H1 (cell line): ENCODE measurements at regions not wholly inside any gene's neighbourhood (a gene's known extent, or its start where the extent isn't known, plus 50 kb on each side); places are given as distances from the start of the nearest gene placed in this dataset.

Source experiments
- CTCF ChIA-PET: fragments of 300-600 bp; sonication (Branson Sonifier 250); formaldehyde crosslinking; loops from one replicate; lab custom pipeline; 2021; ENCODE audit not compliant: partially characterized antibody; lab: Charles Lee
- POLR2A ChIA-PET: fragments of 300-600 bp; sonication (Branson Sonifier 250); formaldehyde crosslinking; loops from one replicate; lab custom pipeline; 2021; ENCODE audit warnings: inconsistent platforms; ENCODE audit not compliant: partially characterized antibody; lab: Charles Lee
- DNase-seq, 2 experiments: peaks; one replicate each; pipeline versions ENCODE4 v3.0.0 to v3.0.0-alpha.2; 2010 to 2022; ENCODE audit warnings: low spot score in 2 of 2, low read depth in 1 of 2, mixed read lengths in 1 of 2
- FAIRE-seq: peaks from 2 replicates; lab custom pipeline; 2011; peaks lifted over from hg19 to GRCh38; lab: Jason Lieb, UNC
- H2AFZ ChIP-seq: 2 replicates; pipeline ENCODE4 v1.8.1; 2012; ENCODE audit warnings: low read length, inconsistent platforms
- H2AK5ac ChIP-seq: 2 replicates; pipeline ENCODE4 v1.6.1; 2013; ENCODE audit warnings: low read depth, low read length
- H2BK120ac ChIP-seq: replicated peaks from 2 replicates; pipeline ENCODE3; 2013; ENCODE audit warnings: low read depth, low read length, inconsistent platforms
- H2BK12ac ChIP-seq: 2 replicates; pipeline ENCODE4 v1.6.1; 2013; ENCODE audit warnings: low read depth, low read length
- H2BK15ac ChIP-seq: 2 replicates; pipeline ENCODE4 v1.6.1; 2013; ENCODE audit warnings: low read length
- H2BK20ac ChIP-seq: 2 replicates; pipeline ENCODE4 v1.6.1; 2013; ENCODE audit warnings: low read length
- H2BK5ac ChIP-seq: 2 replicates; pipeline ENCODE4 v1.6.1; 2013; ENCODE audit warnings: low read depth, low read length
- H3K14ac ChIP-seq: 2 replicates; pipeline ENCODE4 v1.6.1; 2013; ENCODE audit warnings: inconsistent platforms; ENCODE audit not compliant: insufficient read length
- H3K18ac ChIP-seq: 2 replicates; pipeline ENCODE4 v1.6.1; 2013; ENCODE audit warnings: low read length; ENCODE audit errors: extremely low read depth
- H3K23ac ChIP-seq: 2 replicates; pipeline ENCODE4 v1.6.1; 2013; ENCODE audit warnings: inconsistent platforms; ENCODE audit not compliant: insufficient read length
- H3K23me2 ChIP-seq: 2 replicates; pipeline ENCODE4 v1.6.1; 2013; ENCODE audit warnings: low read depth, low read length
- H3K27ac ChIP-seq: 2 replicates; pipeline ENCODE4 v1.6.1; 2011; ENCODE audit warnings: low read depth, low read length, inconsistent platforms
- H3K27me3 ChIP-seq, 4 experiments: replicated peaks in 1 of 4; 1 replicate in 1 of 4; 2 replicates in 3 of 4; pipeline versions ENCODE4 v1.6.1 to v1.8.1; 2011 to 2013; ENCODE audit warnings: low read length in 3 of 4, mild to moderate bottlenecking in 3 of 4, inconsistent platforms in 2 of 4, mixed read lengths in 2 of 4, moderate library complexity in 1 of 4; ENCODE audit not compliant: control insufficient read depth in 3 of 4, insufficient read depth in 3 of 4; ENCODE audit errors: extremely low read depth in 1 of 4
- H3K36me3 ChIP-seq, 4 experiments: 2 replicates each; pipeline versions ENCODE4 v1.6.1 to v1.8.1; 2011 to 2013; ENCODE audit warnings: mild to moderate bottlenecking in 4 of 4, low read length in 3 of 4, moderate library complexity in 2 of 4, control low read depth in 1 of 4, inconsistent platforms in 1 of 4; ENCODE audit not compliant: insufficient read depth in 4 of 4, control insufficient read depth in 2 of 4
- H3K4ac ChIP-seq: replicated peaks from 2 replicates; pipeline ENCODE3; 2013; ENCODE audit warnings: low read length, low read depth, mixed read lengths, inconsistent platforms; ENCODE audit not compliant: insufficient read length
- H3K4me1 ChIP-seq, 4 experiments: replicated peaks in 1 of 4; 1 replicate in 1 of 4; 2 replicates in 3 of 4; pipeline versions ENCODE4 v1.6.1 to v1.8.1; 2011 to 2013; ENCODE audit warnings: low read length in 3 of 4, inconsistent platforms in 2 of 4, mixed read lengths in 1 of 4; ENCODE audit not compliant: insufficient read depth in 4 of 4, control insufficient read depth in 3 of 4
- H3K4me2 ChIP-seq, 2 experiments: 2 replicates each; pipeline versions ENCODE4 v1.6.1 to v1.8.1; 2011 to 2013; ENCODE audit warnings: low read depth in 2 of 2, low read length in 2 of 2, control low read depth in 1 of 2, inconsistent platforms in 1 of 2, mild to moderate bottlenecking in 1 of 2; ENCODE audit not compliant: insufficient read depth in 1 of 2
- H3K4me3 ChIP-seq, 4 experiments: fragments of 200-600, 300-600 bp in 1 of 4; sonication (generic), shearing (Covaris generic), sonication (Bioruptor Twin) in 1 of 4; 2 replicates each; pipeline versions ENCODE4 v1.5.1 to v1.8.1; 2011 to 2016; ENCODE audit warnings: low read length in 4 of 4, low read depth in 3 of 4, control low read depth in 2 of 4, inconsistent platforms in 2 of 4, mild to moderate bottlenecking in 2 of 4, mixed read lengths in 1 of 4, moderate library complexity in 1 of 4; ENCODE audit not compliant: insufficient read depth in 2 of 4; ENCODE audit errors: extremely low read depth in 1 of 4
- H3K56ac ChIP-seq: replicated peaks from 2 replicates; pipeline ENCODE3; 2013; ENCODE audit warnings: low read depth, mild to moderate bottlenecking, mixed read lengths, low read length, inconsistent platforms; ENCODE audit not compliant: insufficient read length
- H3K79me1 ChIP-seq: 2 replicates; pipeline ENCODE4 v1.6.1; 2013; ENCODE audit warnings: low read depth, low read length, control low read depth
- H3K79me2 ChIP-seq, 2 experiments: 2 replicates each; pipeline versions ENCODE4 v1.6.1 to v1.8.1; 2012 to 2013; ENCODE audit warnings: low read length in 2 of 2, mild to moderate bottlenecking in 2 of 2, inconsistent platforms in 1 of 2; ENCODE audit not compliant: insufficient read depth in 2 of 2, control insufficient read depth in 1 of 2
- H3K9ac ChIP-seq, 4 experiments: replicated peaks in 1 of 4; 1 replicate in 1 of 4; 2 replicates in 3 of 4; pipeline versions ENCODE4 v1.6.1 to v1.8.1; 2011 to 2013; ENCODE audit warnings: low read depth in 3 of 4, low read length in 3 of 4, control low read depth in 2 of 4, mild to moderate bottlenecking in 2 of 4, moderate library complexity in 2 of 4, inconsistent platforms in 1 of 4; ENCODE audit errors: extremely low read depth in 1 of 4
- H3K9me3 ChIP-seq, 2 experiments: 2 replicates each; pipeline versions ENCODE4 v1.6.1 to v1.8.1; 2012 to 2013; ENCODE audit warnings: mild to moderate bottlenecking in 2 of 2, moderate library complexity in 2 of 2, control low read depth in 1 of 2, inconsistent platforms in 1 of 2, low read depth in 1 of 2, low read length in 1 of 2, mixed read lengths in 1 of 2; ENCODE audit not compliant: insufficient read depth in 2 of 2
- H4K20me1 ChIP-seq, 2 experiments: replicated peaks in 1 of 2; 2 replicates each; pipeline versions ENCODE3 to v1.8.1; 2011 to 2013; ENCODE audit warnings: inconsistent platforms in 2 of 2, low read length in 2 of 2, mild to moderate bottlenecking in 1 of 2; ENCODE audit not compliant: insufficient read depth in 2 of 2, control insufficient read depth in 1 of 2
- H4K5ac ChIP-seq: 2 replicates; pipeline ENCODE4 v1.6.1; 2013; ENCODE audit warnings: low read length, low read depth, mixed read lengths, inconsistent platforms; ENCODE audit not compliant: insufficient read length
- H4K8ac ChIP-seq: 2 replicates; pipeline ENCODE4 v1.8.0; 2013; ENCODE audit warnings: mild to moderate bottlenecking, moderate library complexity, low read length, inconsistent platforms; ENCODE audit not compliant: insufficient read depth; ENCODE audit errors: extremely low read depth
- H4K91ac ChIP-seq: replicated peaks from 2 replicates; pipeline ENCODE3; 2013; ENCODE audit warnings: low read length, mixed read lengths, inconsistent platforms; ENCODE audit not compliant: insufficient read length
- CHD2 ChIP-seq: IDR thresholded peaks from 2 replicates; pipeline ENCODE4 v1.6.1; 2012; ENCODE audit warnings: low read length, improper control_type of control experiment
- CTBP2 ChIP-seq: IDR thresholded peaks from 2 replicates; pipeline ENCODE4 v1.7.0; 2011; ENCODE audit warnings: borderline replicate concordance, mild to moderate bottlenecking, moderate library complexity, mixed read lengths, low read length; ENCODE audit not compliant: insufficient read depth, insufficient read length
- EGR1 ChIP-seq: IDR thresholded peaks from 2 replicates; pipeline ENCODE4 v1.6.1; 2011; ENCODE audit warnings: low read depth, low read length, borderline replicate concordance
- EP300 ChIP-seq, 2 experiments: IDR thresholded peaks; 1 replicate in 1 of 2; 2 replicates in 1 of 2; pipeline ENCODE4 v1.6.1; 2011 to 2012; ENCODE audit warnings: low read depth in 2 of 2, low read length in 2 of 2, mild to moderate bottlenecking in 2 of 2, borderline replicate concordance in 1 of 2, inconsistent platforms in 1 of 2, moderate library complexity in 1 of 2
- HDAC2 ChIP-seq, 2 experiments: fragments of 300-600 bp in 1 of 2; sonication (generic) in 1 of 2; IDR thresholded peaks; 2 replicates each; pipeline ENCODE4 v1.6.1; 2011 to 2012; ENCODE audit warnings: low read depth in 2 of 2, low read length in 2 of 2, mild to moderate bottlenecking in 2 of 2, moderate library complexity in 2 of 2, borderline replicate concordance in 1 of 2, inconsistent platforms in 1 of 2
- HDAC6 ChIP-seq: IDR thresholded peaks from one replicate; pipeline ENCODE4 v1.7.1; 2012; ENCODE audit warnings: low read depth, mild to moderate bottlenecking, inconsistent platforms, low read length, moderate library complexity
- SAP30 ChIP-seq: fragments of 300-600 bp; sonication (generic); IDR thresholded peaks from 2 replicates; pipeline ENCODE4 v1.7.1; 2012; ENCODE audit warnings: low read length, moderate library complexity, mild to moderate bottlenecking, inconsistent platforms; ENCODE audit not compliant: insufficient read depth, insufficient replicate concordance
- SP2 ChIP-seq: IDR thresholded peaks from 2 replicates; pipeline ENCODE4 v1.6.1; 2012; ENCODE audit warnings: mild to moderate bottlenecking, low read length, inconsistent platforms
- SUZ12 ChIP-seq: fragments of 200-600 bp; sonication (generic); IDR thresholded peaks from 2 replicates; pipeline ENCODE4 v1.6.1; 2012; ENCODE audit warnings: mild to moderate bottlenecking, inconsistent platforms, low read length, moderate library complexity, mixed read lengths
- WGBS, 2 experiments: shearing (Covaris generic) in 1 of 2; methylation state at CpG; one replicate each; pipeline versions ENCODE4 v1.1.6 to v1.1.7; 2013 to 2015; ENCODE audit warnings: low lambda C conversion rate in 2 of 2, mixed read lengths in 2 of 2, inconsistent platforms in 1 of 2, low coverage in 1 of 2, missing lambda C conversion rate in 1 of 2; ENCODE audit not compliant: insufficient replicate concordance in 2 of 2, insufficient coverage in 1 of 2, insufficient read length in 1 of 2; ENCODE audit errors: extremely low coverage in 1 of 2, missing lambda C conversion rate in 1 of 2; 5-methylcytosine and 5-hydroxymethylcytosine counted together
- TF ChIP-seq, protein P1 (sequence below): IDR thresholded peaks from 2 replicates; pipeline ENCODE4 v1.6.1; 2012; ENCODE audit warnings: inconsistent platforms

DNA sequence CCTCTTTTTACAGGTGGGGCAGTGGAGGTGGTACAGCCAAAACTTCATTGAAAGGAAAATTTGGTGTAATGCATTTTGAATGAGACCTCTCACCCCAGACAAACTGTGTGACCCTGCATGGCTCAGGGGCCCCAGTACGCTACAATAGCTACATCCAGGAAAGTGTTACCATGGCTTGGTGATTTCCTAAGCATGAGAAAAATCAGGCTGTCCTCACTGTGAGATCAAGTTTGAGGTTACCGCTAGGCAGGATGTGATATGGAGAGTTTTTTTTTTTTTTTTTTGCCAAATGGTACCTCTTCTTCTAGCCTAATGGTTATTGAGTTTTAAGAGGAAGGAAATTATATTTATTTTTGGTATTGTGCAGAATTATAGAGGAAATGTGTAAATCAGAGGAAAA, 305.3 kb downstream of the CD83 start:
- CTCF ChIA-PET, result no interaction called here

More for the DNA sequence above, 305.3 kb downstream of the CD83 start:
- H3K4me1 ChIP-seq, result no peaks in the 10 kb centered on the region; a peak in 1 of 7 replicates
- no peaks in the 10 kb centered on the region for H3K27me3 ChIP-seq
- FAIRE-seq (no peak), DNase-seq (no peak)
- H3K79me1 ChIP-seq, result no peaks in the 10 kb centered on the region
- no peak overlapping the region for H3K23ac ChIP-seq
- H3K4ac ChIP-seq, result no peak overlapping the region
- H3K23me2 ChIP-seq, result no peaks in the 10 kb centered on the region
- H3K18ac ChIP-seq, result no peak overlapping the region
- no peak overlapping the region for H2BK12ac ChIP-seq
- POLR2A ChIA-PET, result no interaction called here
- H3K79me2 ChIP-seq, result no peaks in the 10 kb centered on the region
- H2BK15ac ChIP-seq, result no peak overlapping the region
- H2BK120ac ChIP-seq, result no peak overlapping the region
- no peaks in the 10 kb centered on the region for H3K36me3 ChIP-seq
- TF ChIP-seq CHD2 (no peak), EP300 (IDR thresholded peaks at IDR 0.05; ENCODE audit: borderline replicate concordance in 1 of 2, low read depth in 2 of 2, low read length in 2 of 2) (no peak), HDAC6 (no peak), SP2 (no peak), CTBP2 (no peak), SAP30 (no peak), EGR1 (no peak), HDAC2 (IDR thresholded peaks at IDR 0.05; ENCODE audit: borderline replicate concordance in 1 of 2, low read depth in 2 of 2, low read length in 2 of 2) (no peak), SUZ12 (no peak)
- TF ChIP-seq, protein P1, sequence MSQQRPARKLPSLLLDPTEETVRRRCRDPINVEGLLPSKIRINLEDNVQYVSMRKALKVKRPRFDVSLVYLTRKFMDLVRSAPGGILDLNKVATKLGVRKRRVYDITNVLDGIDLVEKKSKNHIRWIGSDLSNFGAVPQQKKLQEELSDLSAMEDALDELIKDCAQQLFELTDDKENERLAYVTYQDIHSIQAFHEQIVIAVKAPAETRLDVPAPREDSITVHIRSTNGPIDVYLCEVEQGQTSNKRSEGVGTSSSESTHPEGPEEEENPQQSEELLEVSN, result no peak
- H3K27ac ChIP-seq, result no peak overlapping the region
- no peaks in the 10 kb centered on the region for H4K20me1 ChIP-seq
- H2AK5ac ChIP-seq, result no peak overlapping the region
- no peak overlapping the region for H3K56ac ChIP-seq
- no peak overlapping the region for H3K4me3 ChIP-seq
- no peak overlapping the region for H2BK5ac ChIP-seq
- no peaks in the 10 kb centered on the region for H3K9me3 ChIP-seq
- H4K8ac ChIP-seq, result no peak overlapping the region
- WGBS, 2 experiments, result 44% methylated on average over 2 of the region's 2 CpGs; no CpG with 5 or more reads in 1 of the 2 experiments
- no peak overlapping the region for H3K9ac ChIP-seq
- H4K5ac ChIP-seq, result no peak overlapping the region
- no peak overlapping the region for H3K4me2 ChIP-seq
- no peak overlapping the region for H3K14ac ChIP-seq
- no peak overlapping the region for H2BK20ac ChIP-seq
- no peak overlapping the region for H2AFZ ChIP-seq
- H4K91ac ChIP-seq, result no peak overlapping the region
